ENCODE measurements at regions not wholly inside any gene's neighbourhood (a gene's known extent, or its start where the extent isn't known, plus 50 kb on each side); places are given as distances from the start of the nearest gene placed in this dataset.

DNA sequence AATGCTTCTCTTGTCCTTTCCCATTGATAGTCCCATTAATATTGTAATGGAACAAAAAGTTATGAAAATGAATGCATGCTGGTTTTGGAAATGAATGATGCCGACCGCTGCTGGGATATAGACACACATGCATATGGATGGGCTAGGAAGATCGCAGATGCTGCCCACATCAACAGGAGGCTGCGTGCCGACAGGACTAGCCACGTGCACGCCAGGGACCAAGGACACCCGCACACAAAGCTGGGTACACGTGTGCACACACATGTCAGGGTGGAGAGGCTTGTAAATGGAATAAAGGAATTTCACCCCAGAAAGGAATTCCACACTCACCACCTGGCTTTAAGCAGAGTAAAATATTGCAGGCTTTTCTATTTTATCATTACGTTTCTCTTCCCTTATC is 153.8 kb upstream of the VASH1 start:
- DNase-seq, result no peak

DNA sequence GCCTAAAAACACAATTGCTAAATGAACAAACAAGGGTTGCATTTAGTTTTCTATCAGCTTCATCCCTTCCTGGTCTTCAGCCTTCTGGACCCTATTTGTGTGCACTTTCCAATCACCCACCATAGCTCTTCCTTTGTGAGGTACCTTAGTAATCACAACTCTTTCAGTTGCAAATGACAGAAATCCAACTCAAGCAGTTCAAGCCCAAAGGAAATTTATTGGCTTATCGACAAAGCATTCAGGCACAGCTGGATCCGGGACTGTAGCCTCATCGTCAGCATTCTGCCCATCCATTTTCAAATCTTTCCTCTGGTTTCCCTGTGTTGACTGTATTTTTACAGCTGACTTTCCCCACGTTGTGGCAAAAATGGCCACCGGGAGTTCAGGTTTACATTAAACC is 148.6 kb upstream of the VASH1 start:
- DNase-seq, result no peak

DNA sequence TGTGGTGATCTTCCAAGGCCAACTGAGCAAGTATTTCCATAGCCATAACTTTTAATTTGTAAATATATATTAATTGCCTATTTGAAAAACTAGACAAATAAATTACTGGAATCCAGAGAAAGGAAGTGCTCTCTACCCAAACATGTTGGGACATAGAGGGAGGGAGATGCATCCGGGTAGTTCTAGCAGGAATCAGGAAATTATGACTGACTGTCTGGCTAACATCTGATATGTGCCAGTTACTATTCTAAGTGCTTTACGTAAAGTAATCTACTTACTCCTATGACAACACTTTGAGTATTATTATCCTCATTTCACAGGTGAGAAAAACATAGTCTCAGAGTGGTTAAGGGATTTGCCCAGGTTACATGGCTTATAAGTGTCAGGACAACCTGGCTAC is 147.7 kb upstream of the VASH1 start:
- no peak for DNase-seq

DNA sequence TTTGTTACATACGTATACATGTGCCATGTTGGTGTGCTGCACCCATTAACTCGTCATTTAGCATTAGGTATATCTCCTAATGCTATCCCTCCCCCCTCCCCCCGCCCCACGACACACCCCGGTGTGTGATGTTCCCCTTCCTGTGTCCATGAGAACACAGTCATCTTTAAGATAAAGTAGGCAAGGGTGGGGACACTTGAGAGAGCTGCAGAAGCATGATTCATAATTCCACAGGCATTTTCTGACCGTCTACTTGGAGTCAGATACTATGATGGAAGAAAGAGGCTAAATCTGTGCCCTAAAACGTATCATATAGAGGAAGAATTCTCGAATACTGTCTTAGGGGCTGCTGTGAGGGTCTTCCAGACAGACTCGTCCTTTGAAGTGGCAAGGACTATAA is 145.9 kb upstream of the VASH1 start:
- DNase-seq, result no peak

DNA sequence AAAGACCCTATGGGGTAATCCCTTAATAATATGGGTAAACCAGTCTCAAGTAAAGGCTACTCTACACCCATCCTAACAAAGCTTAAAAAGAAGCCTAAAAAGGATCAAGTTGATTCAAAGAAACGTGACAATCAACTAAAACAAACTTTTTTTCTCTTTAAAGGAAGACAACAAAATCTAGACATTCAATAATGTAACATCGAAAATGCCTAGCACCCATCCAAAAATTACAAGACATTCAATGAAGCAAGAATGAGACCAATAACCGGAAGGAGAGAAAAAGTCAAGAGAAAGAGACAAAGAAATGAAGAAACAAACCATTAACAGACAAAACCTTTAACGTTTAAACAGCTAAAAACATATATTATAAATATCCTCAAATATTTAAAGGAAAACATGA is 143.8 kb upstream of the VASH1 start:
- DNase-seq, result no peak

DNA sequence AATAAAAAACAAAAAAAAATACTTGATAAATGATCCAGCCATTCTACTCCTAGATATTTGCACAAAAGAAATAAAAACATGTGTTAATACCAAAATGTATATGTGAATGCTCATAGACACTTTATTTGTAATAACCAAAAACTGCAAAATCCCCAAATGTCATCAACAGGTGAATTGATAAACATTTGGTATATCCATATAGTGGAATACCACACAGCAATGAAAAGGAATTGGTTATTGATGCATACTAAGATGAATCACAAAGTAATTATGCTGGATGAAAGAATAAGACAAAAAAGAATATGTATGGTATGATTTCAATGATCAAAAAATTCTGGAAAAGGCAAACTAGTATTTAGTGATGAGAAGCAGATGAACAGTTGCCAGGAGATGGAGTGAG is 124.7 kb upstream of the VASH1 start:
- no peak for DNase-seq

DNA sequence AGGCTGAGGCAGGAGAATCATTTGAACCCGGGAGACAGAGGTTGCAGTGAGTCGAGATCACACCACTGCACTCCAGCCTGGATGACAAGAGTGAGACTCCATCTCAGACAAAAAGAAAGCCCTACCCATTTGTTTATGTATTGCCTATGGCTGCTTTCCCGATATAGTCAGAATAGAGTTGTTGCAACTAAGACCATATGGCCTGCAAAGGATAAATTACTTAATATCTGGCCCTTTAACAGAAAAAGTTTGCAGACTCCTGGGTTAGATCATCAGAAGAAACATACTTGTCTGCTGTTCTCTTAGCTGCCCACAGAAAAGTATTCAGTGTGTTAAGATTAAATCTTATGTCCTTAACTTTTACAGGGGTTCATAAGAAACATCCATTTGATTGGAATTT is 122.4 kb upstream of the VASH1 start:
- DNase-seq, result no peak

DNA sequence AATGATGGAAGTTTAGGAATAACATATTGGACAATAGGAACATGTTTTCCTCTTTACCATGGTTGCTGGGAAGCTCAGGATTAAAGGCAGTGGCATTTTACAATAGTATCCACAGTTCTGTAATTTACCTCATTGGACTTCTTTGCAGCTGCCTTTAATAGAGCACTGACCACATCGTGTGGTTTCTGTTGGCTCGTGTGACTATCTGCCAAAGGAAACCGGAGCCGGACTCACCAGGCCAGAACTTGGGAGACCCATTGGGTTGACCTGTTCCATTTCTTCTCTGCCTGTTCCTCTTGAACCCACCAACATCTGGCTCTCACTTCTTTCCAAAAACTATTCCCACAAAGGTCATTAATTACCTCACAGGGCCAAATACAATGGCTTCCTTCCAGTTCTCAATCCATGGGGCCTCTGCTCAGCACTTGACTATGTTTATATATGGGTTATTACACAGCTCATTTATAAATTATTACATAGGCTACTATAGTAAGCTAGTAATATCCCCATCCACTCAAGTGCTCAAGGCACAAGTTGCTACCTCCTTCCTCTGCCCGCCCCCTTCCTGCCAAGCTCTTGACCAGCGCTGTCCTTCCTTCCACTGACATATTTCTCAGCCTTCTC is 121.5 kb upstream of the VASH1 start:
- DNase-seq, result no peak

DNA sequence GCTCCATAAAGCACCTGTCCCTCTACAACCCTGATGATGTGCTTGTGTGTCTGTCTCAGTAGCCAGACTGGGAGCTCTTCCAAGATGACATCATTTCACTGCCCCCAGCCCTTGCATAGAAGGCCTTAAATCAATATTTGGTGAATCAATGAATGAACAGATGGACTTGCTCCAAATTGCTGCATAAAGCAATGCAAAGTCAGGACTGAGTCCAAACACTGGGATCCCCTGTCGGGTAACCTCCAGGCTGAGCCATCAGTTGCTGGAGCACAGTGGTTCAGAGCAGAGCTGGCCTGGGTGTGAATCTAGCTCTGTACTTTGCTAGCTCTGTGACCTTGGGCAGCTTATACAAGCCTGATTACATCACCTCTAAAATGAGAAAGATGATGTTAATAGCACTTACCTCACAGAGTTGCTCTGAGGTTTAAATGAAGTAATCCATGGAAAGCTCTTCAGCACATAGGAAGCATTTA is 120.3 kb upstream of the VASH1 start:
- no peak for DNase-seq

DNA sequence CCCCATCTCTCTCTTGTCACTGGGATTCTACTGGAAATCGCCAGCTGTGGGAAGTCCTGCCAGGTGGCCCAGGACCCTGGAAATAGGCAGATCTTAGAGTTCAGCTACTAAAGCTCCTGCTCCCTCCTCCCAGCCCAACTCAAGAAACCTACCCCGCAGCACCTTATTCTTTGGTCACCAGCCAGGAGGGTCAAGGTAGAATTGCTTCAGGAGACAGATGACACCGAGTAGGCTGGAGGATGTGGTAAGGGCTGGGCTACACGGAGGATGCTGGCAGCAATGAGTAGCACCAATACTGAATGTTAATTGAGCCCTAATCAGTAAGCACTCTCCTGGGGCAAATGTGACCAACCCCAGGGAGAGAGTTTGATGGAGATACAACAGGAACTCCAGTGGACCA is 119.7 kb upstream of the VASH1 start:
- no peak for DNase-seq

DNA sequence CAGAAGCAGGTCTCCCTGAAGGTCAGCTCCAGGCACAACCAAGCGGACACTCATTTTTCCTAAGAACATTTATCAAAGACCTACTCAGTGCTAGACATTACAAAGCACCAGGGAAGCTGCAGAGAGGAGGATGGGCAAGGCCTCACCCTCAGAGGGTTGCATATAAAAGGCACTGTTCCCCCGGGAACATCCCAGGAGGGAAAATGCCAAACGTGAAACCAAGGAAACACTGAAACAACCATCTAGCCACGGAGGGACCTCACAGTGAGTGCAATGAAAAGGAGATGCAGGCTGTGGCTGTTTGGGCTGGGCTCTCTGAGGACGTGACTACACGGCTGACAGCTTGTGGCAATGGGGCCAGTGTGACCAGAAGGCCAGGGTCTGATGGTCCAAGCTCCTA is 117.4 kb upstream of the VASH1 start:
- DNase-seq, result no peak

DNA sequence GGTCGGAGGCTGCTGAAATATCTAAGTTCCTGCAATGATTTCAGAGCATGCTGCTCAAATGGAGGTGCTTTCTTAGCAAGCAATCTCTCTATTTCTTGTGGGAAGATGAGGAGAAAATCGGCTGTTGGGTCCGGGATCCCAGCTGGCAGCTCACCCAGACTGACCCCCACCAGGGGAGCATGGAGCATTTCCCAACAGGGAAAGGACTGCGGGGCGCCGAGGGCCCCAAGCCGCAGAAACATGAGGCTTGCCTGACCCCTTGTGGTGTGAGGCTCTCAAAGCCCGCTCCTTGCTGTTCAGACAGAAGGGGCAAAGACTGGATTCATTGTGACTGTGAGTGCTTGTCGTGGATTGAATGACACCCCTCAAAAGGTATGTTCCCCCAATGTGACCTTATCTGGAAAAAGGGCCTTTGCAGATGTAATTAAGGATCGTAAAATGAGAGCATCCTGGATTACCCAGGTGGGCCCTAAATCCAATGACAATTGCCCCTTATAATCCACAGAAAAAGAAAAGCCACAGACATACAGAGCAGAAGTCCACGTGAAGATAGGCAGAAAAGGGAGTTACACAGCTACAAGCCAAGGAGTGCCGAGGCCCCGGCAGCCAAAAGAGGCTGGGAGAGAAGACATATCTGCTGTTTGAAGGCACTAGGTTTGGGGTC is 116.3 kb upstream of the VASH1 start:
- no peak for DNase-seq

DNA sequence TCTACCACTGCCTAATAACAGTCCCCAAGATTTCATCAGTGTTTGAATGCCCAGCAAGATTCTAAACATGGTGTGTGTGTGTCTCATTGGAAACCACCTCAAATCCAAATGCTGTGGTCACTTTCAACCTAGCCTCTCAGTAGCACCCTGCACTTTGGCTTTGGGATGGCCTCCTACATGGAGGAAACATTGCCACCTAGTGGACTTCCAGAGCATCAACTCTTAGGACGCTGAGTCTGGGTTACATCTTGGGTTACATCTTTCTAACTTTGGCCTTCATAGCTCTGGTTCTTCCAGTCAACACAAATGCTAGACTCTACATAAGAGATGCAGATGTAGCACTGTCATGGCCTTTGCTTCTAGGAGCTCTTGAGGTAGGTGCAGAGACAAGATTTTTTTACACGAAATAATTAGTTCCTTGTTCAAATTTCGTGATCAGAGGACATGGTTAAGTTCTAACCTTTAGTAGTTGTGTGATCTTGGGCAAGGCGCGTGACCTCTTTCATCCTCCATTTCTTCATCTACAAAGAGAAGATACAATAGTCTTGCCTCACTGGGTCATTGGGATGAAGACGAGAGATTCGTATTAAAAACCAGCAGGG is 113.5 kb upstream of the VASH1 start:
- DNase-seq, result no peak

DNA sequence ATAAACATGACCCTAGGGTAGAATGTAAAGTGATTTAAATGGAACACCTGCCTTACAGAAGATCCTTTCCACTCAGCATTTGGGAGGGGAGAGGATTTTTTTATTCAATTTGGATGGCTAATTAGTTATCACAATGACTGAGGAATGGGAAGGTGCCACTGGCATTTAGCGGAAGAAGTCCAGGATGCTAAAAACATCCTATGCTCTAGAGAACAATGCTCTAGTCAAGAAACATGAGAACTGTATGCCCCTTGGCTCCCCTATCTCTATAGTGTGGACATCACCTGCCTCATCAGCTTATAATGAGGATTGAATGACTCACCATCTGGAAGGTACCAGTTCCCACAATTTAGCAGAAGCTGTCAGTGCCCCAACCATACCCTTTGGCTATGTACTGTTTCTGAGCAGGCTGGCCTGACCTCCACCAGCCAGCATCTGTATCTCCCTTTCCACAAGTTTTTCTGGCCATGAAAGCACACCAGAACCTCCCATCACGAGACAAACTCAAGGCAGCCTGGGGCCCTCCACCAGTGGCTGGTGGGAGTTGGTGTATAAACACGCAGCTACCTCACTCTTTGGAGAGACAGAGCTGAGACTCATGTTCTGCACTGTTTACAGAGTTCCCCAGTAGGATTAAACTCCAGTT is 109.7 kb upstream of the VASH1 start:
- no peak for DNase-seq

DNA sequence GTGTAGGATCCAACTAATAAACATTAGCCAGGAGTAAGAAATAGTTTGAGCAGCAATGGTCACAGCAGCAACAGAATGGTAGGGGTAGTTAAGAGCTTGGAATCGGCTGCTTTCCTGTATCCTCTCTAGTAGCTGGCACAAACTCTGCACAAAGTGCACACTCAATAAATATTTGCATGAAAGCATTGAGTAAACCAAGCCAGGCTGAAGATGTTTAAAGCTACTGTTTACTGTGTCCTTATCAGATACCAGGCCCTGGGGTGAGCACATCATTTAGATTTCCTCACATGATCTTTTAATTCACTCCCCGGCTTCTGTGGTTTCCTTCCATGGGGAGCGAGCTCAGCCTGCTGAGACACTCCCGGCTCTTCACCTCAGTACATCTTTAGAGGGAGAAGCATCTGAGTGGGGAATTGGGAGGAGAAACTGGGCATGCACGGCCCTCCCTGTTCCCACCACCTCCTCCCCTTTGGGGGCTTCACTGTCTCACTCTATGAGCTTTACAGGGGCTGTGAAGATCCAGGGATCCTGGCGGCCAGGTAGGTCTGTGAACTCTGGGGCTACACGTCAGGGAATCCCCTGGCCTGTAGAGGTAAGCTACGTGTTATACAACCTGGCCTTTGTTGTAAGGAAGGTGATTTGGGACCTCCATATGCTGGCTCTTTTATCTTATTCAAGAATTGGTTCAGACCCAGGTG is 107.2 kb upstream of the VASH1 start:
- DNase-seq, result no peak

DNA sequence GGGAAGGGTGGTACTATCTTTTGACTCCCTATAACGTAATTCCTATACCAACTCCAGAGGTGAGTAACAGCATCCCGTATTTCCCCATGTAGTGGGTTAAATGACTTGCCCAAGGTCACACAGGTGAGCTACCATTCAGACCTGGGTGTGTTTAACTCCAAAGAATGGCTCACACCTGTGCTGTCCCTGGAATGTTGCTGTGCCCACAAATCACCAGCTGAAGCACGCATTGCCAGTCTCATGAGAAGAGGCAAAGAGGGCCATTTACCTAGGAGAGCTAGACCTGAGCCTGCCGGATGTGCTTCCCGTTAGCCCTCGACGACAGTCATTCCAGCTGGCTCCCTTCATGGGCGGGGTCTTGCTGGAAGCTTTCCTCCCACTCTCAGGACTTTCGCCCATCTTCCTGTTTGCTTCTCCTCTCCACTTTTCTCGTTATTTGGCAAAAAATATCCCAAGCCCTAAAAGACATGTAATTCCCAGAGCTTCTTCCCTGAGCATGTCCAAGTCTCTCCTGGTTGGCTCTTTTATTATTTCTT is 106.6 kb upstream of the VASH1 start:
- DNase-seq, result no peak

DNA sequence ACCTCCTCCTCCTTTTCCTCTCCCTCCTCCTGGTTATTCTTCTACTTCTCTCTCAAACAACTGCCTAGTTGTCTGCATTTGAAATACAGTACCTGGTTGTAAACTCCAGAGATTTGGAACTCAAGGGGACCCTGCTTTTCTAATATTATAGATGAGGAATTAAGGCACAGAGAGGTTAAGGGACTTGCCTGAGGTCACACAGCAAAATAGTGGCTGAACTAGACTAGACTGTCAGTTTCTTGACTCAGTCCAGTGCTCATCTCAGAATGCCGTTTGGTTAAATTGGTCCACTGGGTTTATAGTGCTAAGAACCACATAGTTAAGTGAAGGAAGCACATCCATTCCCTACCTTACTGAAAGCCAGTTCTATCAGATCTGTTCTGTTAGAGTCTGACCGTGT is 105.9 kb upstream of the VASH1 start:
- no peak for DNase-seq

DNA sequence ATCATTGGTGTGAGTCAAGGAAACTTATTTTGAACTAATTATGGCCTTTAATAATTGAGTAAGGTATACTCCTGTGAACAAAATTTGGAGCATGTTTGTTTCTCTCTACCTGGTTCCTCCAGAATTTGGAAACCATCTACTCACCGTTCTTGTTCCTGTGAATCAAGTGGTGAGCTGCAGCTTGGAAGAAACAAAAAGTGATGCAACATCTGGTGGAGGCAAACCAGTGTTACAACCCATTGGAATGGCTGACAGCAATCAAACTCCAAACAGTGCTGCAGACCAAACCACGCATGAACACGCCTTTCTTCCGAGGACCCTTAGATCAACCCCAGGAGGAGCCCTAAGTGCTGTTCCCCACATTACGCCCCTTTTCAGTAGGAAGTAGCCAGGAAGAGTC is 104.7 kb upstream of the VASH1 start:
- no peak for DNase-seq

DNA sequence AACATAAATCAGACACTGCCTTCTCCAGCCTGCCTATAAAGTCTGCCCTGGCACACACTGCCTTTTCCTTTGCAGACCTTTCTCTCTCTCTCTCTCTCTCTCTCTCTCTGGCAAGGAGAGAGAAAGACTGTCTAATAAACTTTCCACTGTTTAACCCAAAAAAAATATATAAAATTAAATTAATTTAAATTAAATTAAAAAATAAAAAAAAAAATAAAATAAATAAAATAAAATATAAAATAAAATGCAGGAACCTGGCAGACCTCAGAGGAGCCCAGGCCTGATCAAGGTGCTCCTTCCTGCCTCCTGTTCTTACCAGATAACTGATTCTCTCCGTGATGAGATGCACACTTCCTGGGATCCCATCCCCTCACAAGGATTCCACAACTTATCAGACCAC is 103.9 kb upstream of the VASH1 start:
- DNase-seq, result no peak

DNA sequence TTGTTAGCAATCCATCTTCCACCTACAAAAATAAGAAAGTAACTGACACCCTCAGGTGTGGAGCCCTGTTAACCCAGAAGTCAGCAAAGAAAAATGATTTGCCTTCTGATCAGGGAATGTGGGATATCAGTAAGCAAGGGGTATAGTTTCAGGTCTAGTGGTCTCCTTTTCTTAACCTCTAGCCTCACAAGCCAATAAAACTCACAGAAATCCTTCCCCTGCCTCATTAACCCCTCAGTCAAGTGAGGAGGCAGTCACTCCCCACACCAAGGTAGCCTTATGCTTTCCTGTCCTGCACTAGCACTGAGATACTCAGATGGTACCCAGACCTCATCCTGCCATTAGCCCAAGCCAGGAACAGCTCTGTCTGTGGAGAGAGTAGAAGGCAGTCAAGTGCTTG is 103.4 kb upstream of the VASH1 start:
- DNase-seq, result no peak

DNA sequence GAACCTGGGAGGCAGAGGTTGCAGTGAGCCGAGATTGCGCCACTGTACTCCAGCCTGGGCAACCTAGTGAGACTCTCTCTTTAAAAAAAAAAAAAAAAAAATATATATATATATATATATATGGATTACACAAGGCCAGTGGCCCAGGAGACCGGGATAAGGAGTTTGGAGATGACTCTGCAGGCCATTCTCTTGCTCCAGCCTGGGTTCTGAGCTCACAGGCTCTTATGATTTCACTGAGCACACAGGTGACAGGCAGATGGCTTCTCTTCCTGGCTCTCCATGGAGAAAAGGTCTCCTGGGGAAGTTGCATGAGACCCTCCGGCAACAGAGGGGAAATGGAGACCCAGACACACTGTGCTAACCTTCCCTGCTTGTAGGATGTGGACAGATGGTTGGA is 98.7 kb upstream of the VASH1 start:
- no peak for DNase-seq

DNA sequence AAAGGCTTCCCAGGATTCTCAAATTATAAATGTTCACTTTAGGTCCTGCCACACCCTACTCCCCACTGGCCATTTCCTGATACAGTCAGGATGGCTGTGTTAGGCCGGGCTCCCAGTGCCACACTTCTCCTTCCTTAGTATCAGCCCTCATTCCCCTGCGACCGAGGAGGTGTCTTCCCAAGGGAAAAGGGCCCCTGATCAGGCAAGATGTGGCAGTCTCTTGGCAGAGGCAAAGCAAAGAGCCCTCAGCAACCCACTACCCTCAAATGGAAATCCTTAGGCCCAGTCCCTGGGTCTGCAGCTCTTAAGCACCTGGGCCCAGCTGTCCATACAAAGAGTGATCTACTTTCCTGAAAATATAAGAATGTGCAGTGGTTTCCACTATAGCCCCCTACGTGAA is 96.5 kb upstream of the VASH1 start:
- no peak for DNase-seq

DNA sequence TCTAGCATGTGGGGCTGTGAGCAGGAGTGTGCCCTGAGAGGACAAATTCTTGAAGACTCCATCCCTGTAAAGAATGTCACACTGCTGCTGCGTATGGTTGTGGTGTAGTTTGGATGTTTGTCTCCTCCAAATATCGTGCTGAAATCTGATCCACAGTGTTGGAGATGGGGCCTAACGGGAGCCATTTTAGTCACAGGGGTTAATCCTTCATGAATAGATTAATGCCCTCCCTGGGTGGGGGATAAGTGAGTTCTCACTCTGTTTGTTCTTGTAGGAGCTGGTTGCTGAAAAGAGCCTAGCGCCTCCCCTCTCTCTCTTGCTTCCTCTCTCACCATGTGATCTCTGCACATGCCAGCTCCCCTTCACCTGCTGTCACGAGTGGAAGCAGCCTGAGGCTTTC is 94.5 kb upstream of the VASH1 start:
- no peak for DNase-seq
